CD4-positive, alpha-beta T cell treated with Interleukin-4 for 4 hours (primary cell): ENCODE measurements at regions not wholly inside any gene's neighbourhood (a gene's known extent, or its start where the extent isn't known, plus 50 kb on each side); places are given as distances from the start of the nearest gene placed in this dataset.
"Not testable (repeated sequence)": the region's sequence is repeated elsewhere in the genome, so short reads cannot be mapped to it uniquely, and the experiment has no call there.

Experiments used
- DNase-seq: peaks from one replicate; pipeline ENCODE4 v3.0.0-alpha.2; 2020

DNA sequence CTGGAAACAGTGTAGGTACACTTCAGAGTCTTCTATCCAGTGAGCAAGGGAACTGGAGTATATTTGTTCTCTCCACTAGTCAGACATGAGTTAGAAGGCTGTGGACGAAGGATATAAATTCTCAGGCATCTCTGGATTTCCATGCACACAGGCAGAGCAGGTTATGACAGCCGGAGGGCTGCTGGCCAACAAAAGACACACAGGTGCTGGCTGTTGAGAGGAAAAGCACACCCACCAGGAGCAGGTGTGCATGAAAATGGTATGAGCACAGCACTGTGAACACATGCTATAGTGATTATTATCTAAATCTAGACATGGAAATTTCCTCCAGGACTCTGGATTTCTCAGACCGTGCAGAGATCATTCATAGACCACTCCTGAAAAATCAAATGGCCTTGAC is 444.7 kb upstream of the RPS6KA3 start:
- no peak for DNase-seq

DNA sequence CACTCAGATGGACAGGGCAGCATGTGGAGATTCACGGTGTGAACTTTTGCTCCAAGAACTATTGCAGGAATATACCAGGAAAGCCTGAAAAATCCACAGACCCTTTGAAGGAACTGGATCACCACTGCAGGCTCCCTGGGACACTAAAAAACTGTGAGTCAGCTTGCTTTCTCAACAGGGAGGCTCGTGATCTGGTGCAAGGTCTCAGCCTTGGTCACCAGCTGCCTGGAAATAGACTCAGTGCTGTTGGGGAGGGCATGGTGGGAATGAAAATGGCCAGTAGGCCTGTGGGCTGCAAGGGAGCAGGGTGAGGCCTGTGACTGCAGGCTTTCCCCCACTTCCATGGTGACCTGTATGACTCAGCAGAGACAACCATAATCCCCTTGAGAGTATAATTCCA is 426.4 kb upstream of the RPS6KA3 start:
- DNase-seq = no peak

DNA sequence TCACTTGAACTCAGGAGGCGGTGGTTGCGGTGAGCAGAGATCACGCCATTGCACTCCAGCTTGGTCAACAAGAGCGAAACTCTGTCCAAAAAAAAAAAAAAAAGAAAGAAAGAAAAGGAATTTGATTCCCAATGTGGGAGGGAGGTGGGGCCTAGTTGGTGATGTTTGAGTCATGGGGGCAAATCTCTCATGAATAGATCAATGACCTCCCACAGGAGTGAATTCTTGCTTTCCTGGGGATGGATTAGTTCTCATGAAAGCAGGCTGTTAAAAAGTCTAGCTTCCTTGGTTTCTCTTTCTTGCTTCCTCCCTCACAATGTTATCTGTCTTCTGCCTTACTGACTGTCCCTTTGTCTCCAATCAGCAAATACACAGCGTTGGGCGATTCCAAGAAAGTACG is 419.5 kb upstream of the RPS6KA3 start:
- no peak for DNase-seq

- DNase-seq = no peak
Observed at GRCh38 chrX:20685652-20686051, 418.9 kb upstream of the RPS6KA3 start.

GRCh38 chrX:20681683-20682082 is 415.0 kb upstream of the RPS6KA3 start:
- no peak for DNase-seq

- DNase-seq = no peak
Observed at GRCh38 chrX:20680998-20681397, 414.3 kb upstream of the RPS6KA3 start.

GRCh38 chrX:20672476-20672875 is 405.8 kb upstream of the RPS6KA3 start:
- no peak for DNase-seq

- DNase-seq = not testable (repeated sequence)
Observed at GRCh38 chrX:20671746-20672145, 405.0 kb upstream of the RPS6KA3 start.

GRCh38 chrX:20670611-20671010 is 403.9 kb upstream of the RPS6KA3 start:
- no peak for DNase-seq

DNA sequence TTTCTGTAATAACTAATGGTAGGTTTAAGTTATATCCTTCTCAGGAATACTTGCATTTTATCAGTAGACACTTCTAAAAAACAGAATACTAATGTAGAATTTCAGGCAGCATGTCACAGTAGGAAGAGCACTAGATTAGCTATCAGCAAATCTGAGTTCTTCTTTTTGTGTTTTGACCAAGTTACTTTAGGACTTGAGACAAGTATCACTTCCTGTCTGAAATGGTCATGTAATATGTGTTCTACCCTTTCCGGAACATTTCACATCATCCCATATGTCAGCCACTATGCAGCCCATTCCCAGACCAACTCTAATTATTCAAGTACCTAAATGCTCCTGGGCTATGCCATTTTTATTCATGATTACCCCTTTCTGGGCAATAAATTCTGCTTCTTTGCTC is 401.8 kb upstream of the RPS6KA3 start:
- no peak for DNase-seq

- DNase-seq = no peak
Observed at GRCh38 chrX:20666331-20666730, 399.6 kb upstream of the RPS6KA3 start.

DNA sequence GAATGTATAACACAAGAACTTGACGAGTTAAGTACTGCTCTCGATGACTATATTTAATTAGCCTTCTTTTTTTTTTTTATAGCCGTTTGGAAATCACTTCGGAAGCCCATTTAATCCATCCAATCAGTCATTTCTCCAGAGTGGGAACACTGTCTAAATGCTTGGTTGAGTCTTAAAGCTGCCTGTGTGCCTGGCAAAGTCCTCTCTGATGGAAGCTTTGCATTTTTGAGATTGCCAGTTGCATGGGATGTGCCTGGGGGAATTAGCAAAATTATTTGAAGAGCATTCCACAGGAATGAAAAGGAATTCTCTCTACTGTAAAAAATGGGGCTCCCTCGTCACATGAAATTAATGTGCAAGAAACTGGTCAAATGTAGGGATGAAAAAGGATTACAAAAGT is 398.8 kb upstream of the RPS6KA3 start:
- no peak for DNase-seq

- DNase-seq = no peak
Observed at GRCh38 chrX:20664774-20665173, 398.1 kb upstream of the RPS6KA3 start.

GRCh38 chrX:20664131-20664530 is 397.4 kb upstream of the RPS6KA3 start:
- no peak for DNase-seq

- DNase-seq = no peak
Observed at GRCh38 chrX:20663336-20663735, 396.6 kb upstream of the RPS6KA3 start.

DNA sequence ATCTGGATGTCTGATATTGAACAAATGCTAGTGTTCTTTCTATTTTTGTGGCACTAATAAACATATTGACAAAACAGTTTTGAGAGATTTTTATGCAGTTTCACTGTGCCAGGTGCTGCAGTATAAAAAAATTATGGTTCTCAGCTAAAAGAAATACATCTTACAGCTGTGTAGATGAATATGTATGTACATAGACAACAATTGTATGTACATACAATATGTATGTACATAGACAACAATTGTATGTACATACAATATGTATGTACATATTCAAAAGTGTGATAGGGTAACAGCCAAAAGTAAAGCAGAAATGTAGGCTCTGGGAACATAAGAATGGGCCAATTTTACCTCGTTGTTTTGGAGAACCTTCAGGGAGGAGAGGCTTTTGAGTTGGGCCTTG is 390.0 kb upstream of the RPS6KA3 start:
- no peak for DNase-seq

GRCh38 chrX:20654596-20655106 is 387.9 kb upstream of the RPS6KA3 start:
- no peak for DNase-seq

- no peak for DNase-seq
Observed at GRCh38 chrX:20653070-20653469, 386.4 kb upstream of the RPS6KA3 start.

- DNase-seq = no peak
Observed at GRCh38 chrX:20641954-20642353, 375.2 kb upstream of the RPS6KA3 start.

- DNase-seq = no peak
Observed at GRCh38 chrX:20639115-20639514, 372.4 kb upstream of the RPS6KA3 start.

DNA sequence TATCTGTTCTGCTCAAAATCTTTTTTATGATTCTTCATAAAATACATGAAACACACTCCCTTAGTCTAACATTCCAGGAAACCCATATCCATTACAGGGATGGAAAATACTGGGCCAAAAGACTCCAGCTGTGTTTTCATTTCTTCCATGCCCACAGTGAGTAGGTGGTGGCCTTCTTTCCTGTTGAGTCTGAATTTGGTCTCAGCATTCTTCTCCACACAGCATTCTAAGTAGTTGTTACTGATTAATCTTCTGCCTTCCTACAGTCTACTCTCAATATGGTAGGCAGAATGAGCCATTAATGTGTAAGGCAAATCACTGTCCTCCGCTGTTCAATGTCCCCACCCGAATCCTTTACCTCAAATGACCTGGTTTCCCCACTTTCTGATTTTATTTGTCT is 370.6 kb upstream of the RPS6KA3 start:
- no peak for DNase-seq

DNA sequence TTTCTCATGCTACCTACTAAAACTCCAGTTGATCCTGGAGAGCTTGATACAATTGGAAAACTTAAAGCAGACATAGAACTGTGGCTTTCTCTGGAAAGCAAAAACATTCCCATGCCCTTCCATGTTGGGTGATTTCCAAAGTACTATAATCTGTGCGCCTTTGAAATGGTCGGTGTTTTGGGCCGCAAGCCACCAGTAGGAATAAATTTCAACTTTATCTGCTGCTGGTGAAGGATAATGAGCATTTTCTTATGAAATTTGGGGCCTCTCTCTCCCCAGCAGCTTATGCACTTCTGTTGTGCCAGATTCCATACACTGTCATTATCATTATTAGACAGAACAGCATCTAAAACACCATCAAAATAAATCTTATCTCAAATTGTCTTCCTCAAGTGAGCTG is 366.7 kb upstream of the RPS6KA3 start:
- DNase-seq = no peak

GRCh38 chrX:20623448-20623847 is 356.7 kb upstream of the RPS6KA3 start:
- no peak for DNase-seq

DNA sequence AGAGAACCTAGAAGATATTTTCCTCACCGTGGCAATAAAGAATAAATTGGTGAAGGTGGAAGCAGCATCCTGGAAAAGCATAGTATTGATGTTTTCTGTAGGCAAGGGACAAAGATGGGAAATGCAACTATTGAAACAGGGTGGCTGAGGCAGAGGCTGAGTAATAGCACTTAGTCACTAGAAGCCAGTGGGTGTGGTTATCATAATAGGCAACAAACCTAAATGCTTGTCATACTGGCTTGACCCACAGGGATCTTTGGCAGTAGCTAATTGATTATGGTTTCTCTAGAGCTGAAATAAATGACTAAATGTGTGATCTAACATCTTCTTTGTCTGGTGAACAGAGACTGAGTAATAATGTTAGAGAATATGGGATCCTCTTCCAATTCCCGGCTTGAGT is 353.6 kb upstream of the RPS6KA3 start:
- DNase-seq = no peak

DNA sequence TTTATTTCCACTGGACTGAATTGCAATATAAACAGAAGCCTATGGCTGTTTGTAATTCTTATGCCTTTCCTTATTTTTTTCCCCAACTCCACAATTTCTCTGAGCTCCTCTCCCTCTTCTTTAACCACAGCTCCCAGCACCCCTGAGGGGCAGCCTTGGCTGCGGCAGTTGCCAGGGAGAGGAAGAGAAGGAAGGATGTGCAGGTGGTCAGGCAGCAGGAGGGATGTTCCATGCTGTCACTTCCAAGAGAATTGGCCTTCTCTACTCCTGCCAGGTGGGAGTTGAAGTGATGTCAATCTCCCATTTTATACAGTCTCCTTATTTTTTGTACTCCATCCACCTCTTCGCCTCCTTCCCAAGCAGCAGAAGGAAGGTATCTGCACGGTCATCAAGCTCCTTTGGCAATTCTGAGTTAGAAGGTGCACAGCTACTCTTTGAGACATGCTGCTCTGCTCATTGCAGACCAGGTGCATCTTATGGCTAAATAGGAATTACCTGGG is 343.3 kb upstream of the RPS6KA3 start:
- DNase-seq = no peak

GRCh38 chrX:20606831-20607230 is 340.1 kb upstream of the RPS6KA3 start:
- DNase-seq = no peak
